ENCODE measurements at regions not wholly inside any gene's neighbourhood (a gene's known extent, or its start where the extent isn't known, plus 50 kb on each side); places are given as distances from the start of the nearest gene placed in this dataset.

DNA sequence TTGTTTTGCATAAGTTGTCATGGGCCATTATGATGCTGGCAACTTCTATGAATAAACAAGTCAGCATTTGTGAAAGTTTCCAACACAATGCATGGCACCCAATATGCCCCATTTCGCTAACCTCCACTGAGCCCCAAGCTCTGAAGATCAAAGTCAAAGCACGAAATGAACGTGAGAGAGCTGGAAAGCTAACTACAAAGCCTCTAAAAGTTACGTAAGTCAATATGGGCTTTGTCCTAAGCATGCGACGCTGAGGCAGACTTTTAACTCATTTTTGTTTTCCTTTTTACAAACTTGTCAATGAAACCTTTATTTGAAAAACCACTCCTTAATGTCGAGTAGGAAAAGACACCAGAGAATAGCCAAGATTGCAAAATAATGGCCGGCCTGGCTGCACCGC lies 131.6 kb upstream of the NUDT7 start:
- intact Hi-C loops (cut with DNase I; ENCODE audit: low total_unique reads), result no loop called here
- Histone ChIP-seq H3K4me1 (no peaks in the 10 kb centered on the region), H3K36me3 (no peaks in the 10 kb centered on the region), H3K9me3 (no peaks in the 10 kb centered on the region), H3K4me3 (no peak overlapping the region), H3K27ac (no peak overlapping the region), H3K27me3 (no peaks in the 10 kb centered on the region)
- no peak for DNase-seq (ENCODE audit: low spot score in 2 of 2)
- TF ChIP-seq, protein P1, sequence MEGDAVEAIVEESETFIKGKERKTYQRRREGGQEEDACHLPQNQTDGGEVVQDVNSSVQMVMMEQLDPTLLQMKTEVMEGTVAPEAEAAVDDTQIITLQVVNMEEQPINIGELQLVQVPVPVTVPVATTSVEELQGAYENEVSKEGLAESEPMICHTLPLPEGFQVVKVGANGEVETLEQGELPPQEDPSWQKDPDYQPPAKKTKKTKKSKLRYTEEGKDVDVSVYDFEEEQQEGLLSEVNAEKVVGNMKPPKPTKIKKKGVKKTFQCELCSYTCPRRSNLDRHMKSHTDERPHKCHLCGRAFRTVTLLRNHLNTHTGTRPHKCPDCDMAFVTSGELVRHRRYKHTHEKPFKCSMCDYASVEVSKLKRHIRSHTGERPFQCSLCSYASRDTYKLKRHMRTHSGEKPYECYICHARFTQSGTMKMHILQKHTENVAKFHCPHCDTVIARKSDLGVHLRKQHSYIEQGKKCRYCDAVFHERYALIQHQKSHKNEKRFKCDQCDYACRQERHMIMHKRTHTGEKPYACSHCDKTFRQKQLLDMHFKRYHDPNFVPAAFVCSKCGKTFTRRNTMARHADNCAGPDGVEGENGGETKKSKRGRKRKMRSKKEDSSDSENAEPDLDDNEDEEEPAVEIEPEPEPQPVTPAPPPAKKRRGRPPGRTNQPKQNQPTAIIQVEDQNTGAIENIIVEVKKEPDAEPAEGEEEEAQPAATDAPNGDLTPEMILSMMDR (IDR thresholded peaks at IDR 0.05), result no peak
- TF ChIP-seq POLR2A (IDR thresholded peaks at IDR 0.05) (no peak), POLR2AphosphoS5 (IDR thresholded peaks at IDR 0.05) (no peak)

DNA sequence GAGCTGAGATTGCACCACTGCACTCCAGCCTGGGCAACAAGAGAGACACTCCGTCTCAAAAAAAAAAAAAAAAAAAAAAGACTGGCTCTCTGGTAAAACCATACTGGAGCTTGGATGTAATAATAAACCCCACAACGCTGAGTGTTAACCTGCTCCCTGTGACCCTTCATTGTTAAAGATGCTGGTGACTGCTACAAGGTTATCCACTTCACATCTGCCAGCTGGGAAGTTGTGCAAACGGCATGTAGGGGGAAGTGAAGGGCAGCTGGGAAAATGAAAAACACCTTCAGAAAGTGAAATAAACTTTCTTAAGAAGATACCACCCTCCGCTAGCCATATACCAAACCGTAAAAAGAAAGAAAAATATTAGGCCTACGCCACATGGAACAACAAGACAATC lies 131.0 kb upstream of the NUDT7 start:
- Histone ChIP-seq H3K9me3 (no peaks in the 10 kb centered on the region), H3K27me3 (no peaks in the 10 kb centered on the region), H3K4me1 (no peaks in the 10 kb centered on the region), H3K4me3 (no peak overlapping the region), H3K36me3 (no peaks in the 10 kb centered on the region), H3K27ac (no peak overlapping the region)
- no peak for DNase-seq (ENCODE audit: low spot score in 2 of 2)
- TF ChIP-seq POLR2AphosphoS5 (IDR thresholded peaks at IDR 0.05) (no peak), POLR2A (IDR thresholded peaks at IDR 0.05) (no peak)
- TF ChIP-seq, protein P1 (IDR thresholded peaks at IDR 0.05), result no peak
- intact Hi-C loops (cut with DNase I; ENCODE audit: low total_unique reads), result no loop called here

DNA sequence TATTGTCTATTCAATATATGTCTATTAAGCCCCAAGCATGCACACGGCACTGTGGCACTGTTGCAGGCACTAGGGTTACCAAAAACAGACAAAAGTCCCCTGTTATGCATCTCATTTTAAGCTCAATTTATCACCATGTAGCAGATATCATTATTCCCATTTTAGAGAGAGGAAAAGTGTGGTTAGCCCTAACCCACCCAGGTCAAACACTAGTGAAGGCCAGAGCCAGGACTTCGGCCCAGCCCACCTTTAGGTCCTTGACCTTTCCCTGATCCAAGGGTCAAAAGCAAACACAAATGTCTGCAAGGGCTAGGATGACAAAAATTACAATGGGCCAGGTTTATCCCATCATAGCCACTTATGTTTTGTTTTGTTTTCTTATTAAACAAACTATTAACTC lies 130.3 kb upstream of the NUDT7 start:
- TF ChIP-seq, protein P1 (IDR thresholded peaks at IDR 0.05), result no peak
- TF ChIP-seq POLR2A (IDR thresholded peaks at IDR 0.05), result no peak
- TF ChIP-seq POLR2AphosphoS5 (IDR thresholded peaks at IDR 0.05), result no peak
- Histone ChIP-seq H3K4me1 (no peaks in the 10 kb centered on the region), H3K4me3 (no peak overlapping the region), H3K36me3 (no peaks in the 10 kb centered on the region), H3K27ac (no peak overlapping the region), H3K9me3 (no peaks in the 10 kb centered on the region), H3K27me3 (no peaks in the 10 kb centered on the region)
- DNase-seq (ENCODE audit: low spot score in 2 of 2), result no peak
- intact Hi-C loops (cut with DNase I; ENCODE audit: low total_unique reads), result no loop called here

- TF ChIP-seq, protein P1 (IDR thresholded peaks at IDR 0.05), result no peak
- TF ChIP-seq POLR2AphosphoS5 (IDR thresholded peaks at IDR 0.05) (no peak), POLR2A (IDR thresholded peaks at IDR 0.05) (no peak)
- no peaks in the 10 kb centered on the region for H3K36me3 ChIP-seq
- H3K4me1 ChIP-seq, result no peaks in the 10 kb centered on the region
- H3K9me3 ChIP-seq, result no peaks in the 10 kb centered on the region
- no peak for DNase-seq (ENCODE audit: low spot score in 2 of 2)
- intact Hi-C loops (cut with DNase I; ENCODE audit: low total_unique reads), result loop anchor here (2.0 kb wide), 1 partner anchor 63 kb away; no protein-coding TSS in a partner anchor
- H3K27me3 ChIP-seq, result no peaks in the 10 kb centered on the region
- H3K4me3 ChIP-seq, result no peak overlapping the region
- H3K27ac ChIP-seq, result no peak overlapping the region
These were observed 128.3 kb upstream of the NUDT7 start for GRCh38 chr16:77594057-77594456.

DNA sequence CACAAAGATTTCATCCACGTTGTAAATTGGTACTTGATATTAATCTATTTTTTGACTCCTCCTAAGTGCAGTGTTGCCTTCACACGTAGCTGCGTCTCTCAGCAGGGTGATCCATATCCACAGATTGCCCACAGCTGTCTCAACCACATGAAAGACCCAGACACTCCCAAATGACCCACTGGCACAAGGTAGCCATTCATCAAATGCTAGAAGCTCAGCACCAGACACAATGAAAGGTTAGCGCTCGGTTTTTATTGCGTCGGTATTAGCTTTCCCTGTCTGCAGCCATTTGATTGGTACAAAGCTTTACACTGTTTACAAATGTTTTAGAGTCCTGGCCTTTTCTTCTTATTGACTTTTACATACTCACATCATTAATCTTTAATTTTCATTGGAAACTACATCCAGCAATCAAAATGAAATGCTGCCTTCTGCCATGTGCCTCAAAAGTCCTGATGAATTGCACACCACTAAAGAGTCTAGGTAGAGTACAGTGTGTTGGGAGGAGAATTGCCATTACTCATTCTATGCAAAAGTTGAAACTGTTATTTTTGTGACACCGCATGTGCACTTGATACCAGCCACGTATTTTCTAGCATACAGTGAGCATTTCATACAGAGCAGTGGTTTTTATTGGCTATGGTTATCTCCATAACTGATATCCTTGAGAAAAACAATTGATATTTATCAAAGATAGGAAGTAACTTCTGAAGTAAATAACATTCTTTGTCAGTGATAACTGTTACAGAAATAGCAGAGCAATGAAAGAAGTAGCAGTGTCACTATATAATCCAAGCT lies 127.3 kb upstream of the NUDT7 start:
- intact Hi-C loops (cut with DNase I; ENCODE audit: low total_unique reads), result loop anchor here (2.0 kb wide), 1 partner anchor 62 kb away; no protein-coding TSS in a partner anchor
- no peaks in the 10 kb centered on the region for H3K9me3 ChIP-seq
- H3K27ac ChIP-seq, result no peak overlapping the region
- no peak for DNase-seq (ENCODE audit: low spot score in 2 of 2)
- H3K36me3 ChIP-seq, result no peaks in the 10 kb centered on the region
- H3K4me3 ChIP-seq, result no peak overlapping the region
- no peaks in the 10 kb centered on the region for H3K27me3 ChIP-seq
- no peaks in the 10 kb centered on the region for H3K4me1 ChIP-seq
- TF ChIP-seq POLR2A (IDR thresholded peaks at IDR 0.05) (no peak), POLR2AphosphoS5 (IDR thresholded peaks at IDR 0.05) (no peak)
- TF ChIP-seq, protein P1 (IDR thresholded peaks at IDR 0.05), result no peak

Measured in breast epithelium (tissue), 4 donors.